C4-2B (cell line): ENCODE measurements at regions not wholly inside any gene's neighbourhood (a gene's known extent, or its start where the extent isn't known, plus 50 kb on each side); places are given as distances from the start of the nearest gene placed in this dataset.

ENCODE experiments used
- ZFX ChIP-seq: fragments of 450-650 bp; IDR thresholded peaks from 2 replicates; pipeline ENCODE4 v1.6.1; 2017
- TF ChIP-seq, protein P1 (sequence below): fragments of 450-650 bp; conservative IDR thresholded peaks from 2 replicates; pipeline ENCODE4 v1.5.1; 2017; ENCODE audit warnings: mild to moderate bottlenecking

DNA sequence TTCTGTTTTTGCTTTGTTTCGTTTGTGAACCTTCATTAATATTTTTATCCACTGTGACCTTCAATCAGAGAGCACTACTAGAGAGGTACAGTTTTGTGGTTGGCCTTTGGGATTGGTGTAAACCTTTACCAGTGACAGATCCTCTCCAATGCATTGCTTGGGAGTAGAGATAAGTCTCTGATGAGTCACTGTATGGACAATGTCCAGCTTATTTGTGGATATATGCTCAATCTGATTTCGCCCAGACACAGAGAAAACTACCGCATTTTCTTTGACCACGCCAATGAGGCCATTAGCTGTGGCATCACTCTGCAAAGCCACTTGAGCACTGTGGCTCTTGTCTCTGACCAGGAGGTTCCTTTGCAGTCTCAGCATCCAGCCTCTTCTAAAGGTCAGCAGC lies 964.7 kb downstream of the TUSC7 start:
- TF ChIP-seq, protein P1, sequence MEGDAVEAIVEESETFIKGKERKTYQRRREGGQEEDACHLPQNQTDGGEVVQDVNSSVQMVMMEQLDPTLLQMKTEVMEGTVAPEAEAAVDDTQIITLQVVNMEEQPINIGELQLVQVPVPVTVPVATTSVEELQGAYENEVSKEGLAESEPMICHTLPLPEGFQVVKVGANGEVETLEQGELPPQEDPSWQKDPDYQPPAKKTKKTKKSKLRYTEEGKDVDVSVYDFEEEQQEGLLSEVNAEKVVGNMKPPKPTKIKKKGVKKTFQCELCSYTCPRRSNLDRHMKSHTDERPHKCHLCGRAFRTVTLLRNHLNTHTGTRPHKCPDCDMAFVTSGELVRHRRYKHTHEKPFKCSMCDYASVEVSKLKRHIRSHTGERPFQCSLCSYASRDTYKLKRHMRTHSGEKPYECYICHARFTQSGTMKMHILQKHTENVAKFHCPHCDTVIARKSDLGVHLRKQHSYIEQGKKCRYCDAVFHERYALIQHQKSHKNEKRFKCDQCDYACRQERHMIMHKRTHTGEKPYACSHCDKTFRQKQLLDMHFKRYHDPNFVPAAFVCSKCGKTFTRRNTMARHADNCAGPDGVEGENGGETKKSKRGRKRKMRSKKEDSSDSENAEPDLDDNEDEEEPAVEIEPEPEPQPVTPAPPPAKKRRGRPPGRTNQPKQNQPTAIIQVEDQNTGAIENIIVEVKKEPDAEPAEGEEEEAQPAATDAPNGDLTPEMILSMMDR = no peak
- no peak for TF ChIP-seq ZFX
